Astrocyte of the cerebellum (primary cell): ENCODE measurements at regions not wholly inside any gene's neighbourhood (a gene's known extent, or its start where the extent isn't known, plus 50 kb on each side); places are given as distances from the start of the nearest gene placed in this dataset.

Experiments used
- DNase-seq: peaks from one replicate; pipeline ENCODE4 v3.0.0-alpha.2; 2011; ENCODE audit warnings: low read depth
- H3K4me3 ChIP-seq: 2 replicates; pipeline ENCODE4 v1.5.1; 2011; ENCODE audit warnings: mild to moderate bottlenecking, low read depth, low read length, moderate library complexity
- in situ Hi-C: cut with HindIII; loops from 2 replicates; pipeline ENCODE4 v1.10.0; 2017; ENCODE audit warnings: low sequenced_read_pairs
- TF ChIP-seq, protein P1 (sequence below): IDR thresholded peaks from 2 replicates; pipeline ENCODE4 v1.5.1; 2012; ENCODE audit warnings: low read length, low read depth, moderate library complexity, mild to moderate bottlenecking; ENCODE audit errors: missing control alignments

DNA sequence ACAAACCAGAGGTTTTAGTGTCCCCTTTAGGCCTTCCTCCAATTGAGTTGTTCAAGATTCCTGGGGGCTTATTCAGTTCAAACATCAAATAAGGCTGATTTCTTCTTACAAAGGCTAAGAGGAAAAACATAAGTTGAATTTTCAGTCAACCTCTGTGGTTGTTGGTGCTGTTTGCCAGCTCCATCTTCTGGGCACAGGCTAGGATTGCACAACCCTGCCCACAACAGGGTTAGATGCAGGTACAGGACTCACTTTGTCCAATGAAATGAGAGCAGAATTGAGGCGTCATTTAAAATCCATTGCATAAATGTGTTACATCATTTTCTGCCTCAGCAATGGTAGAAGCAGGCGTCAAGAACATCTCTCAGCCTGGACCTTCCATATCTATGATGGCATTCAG, 173.3 kb downstream of the PMP22 start:
- no peak overlapping the region for H3K4me3 ChIP-seq
- no peak for DNase-seq
- TF ChIP-seq, protein P1, sequence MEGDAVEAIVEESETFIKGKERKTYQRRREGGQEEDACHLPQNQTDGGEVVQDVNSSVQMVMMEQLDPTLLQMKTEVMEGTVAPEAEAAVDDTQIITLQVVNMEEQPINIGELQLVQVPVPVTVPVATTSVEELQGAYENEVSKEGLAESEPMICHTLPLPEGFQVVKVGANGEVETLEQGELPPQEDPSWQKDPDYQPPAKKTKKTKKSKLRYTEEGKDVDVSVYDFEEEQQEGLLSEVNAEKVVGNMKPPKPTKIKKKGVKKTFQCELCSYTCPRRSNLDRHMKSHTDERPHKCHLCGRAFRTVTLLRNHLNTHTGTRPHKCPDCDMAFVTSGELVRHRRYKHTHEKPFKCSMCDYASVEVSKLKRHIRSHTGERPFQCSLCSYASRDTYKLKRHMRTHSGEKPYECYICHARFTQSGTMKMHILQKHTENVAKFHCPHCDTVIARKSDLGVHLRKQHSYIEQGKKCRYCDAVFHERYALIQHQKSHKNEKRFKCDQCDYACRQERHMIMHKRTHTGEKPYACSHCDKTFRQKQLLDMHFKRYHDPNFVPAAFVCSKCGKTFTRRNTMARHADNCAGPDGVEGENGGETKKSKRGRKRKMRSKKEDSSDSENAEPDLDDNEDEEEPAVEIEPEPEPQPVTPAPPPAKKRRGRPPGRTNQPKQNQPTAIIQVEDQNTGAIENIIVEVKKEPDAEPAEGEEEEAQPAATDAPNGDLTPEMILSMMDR: no peak
- in situ Hi-C loops: no loop called here

GRCh38 chr17:15090533-15090932, 174.6 kb downstream of the PMP22 start:
- in situ Hi-C loops: no loop called here
- H3K4me3 ChIP-seq: no peak overlapping the region
- TF ChIP-seq, protein P1: no peak
- DNase-seq: no peak

- in situ Hi-C loops: no loop called here
- TF ChIP-seq, protein P1: no peak
- no peak overlapping the region for H3K4me3 ChIP-seq
- no peak for DNase-seq
Observed at GRCh38 chr17:15087946-15088345, 177.2 kb downstream of the PMP22 start.

DNA sequence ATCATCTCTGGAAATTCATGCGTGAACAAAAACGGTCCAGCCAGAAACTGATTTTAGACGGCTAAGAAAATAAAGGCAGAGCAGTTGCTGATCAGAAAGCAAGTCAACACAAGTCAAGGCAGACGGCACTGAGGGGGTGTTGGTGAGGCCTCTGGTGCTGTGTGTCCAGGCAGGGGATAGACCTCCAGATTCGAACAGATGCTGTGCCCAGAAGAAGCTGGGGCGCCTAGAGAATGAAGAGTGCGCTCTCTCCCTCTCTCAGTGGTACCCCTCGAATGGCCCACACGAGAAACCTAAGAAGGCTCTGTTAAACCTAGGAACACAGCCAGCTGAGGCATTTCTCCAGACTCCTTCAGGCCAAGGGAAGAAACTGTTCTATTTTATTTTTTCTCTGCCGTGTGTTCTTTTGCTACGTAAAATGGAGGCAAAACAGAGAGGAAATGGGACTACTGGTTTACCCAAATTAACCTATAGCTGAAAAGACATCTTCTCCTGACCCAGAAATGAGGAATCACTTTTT, 178.3 kb downstream of the PMP22 start:
- DNase-seq: no peak
- TF ChIP-seq, protein P1: no peak
- in situ Hi-C loops: no loop called here
- H3K4me3 ChIP-seq: no peak overlapping the region

DNA sequence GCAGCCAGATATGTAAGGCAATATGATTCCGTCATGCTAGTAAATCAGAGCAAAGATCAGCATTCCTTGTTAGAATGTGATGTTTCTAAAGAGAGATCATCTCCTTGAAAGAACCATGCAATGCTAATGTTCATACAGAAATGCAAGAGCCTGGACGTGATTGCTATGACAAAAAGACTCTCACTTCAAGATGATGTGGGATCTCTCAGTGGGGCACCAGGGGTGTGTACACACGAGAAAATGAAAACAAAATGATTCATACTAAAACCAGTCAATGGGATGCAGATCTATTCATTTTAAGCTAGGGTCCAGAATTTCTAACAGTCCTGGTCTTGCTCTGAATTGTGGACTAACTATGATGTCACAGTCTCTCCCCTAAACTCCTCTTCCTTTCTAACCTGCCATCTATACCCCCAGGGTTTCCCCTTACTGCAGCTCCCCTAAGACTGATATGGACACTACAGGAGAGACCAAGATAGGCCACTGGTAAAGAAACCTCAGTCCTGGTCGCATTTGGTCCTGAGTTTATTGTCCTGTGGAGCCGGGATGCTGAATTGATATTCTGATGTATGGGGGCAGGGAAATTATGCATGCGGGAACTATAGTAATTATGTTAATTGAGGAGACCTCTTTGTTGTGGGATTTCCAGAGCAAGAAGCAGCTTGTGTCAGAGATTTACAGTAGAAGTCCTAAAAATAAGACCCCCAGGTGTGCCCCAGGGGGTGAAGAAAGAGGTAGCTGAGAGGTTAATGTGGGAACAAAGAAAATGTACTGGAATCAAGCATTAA, 179.0 kb downstream of the PMP22 start:
- no peak overlapping the region for H3K4me3 ChIP-seq
- DNase-seq: no peak
- TF ChIP-seq, protein P1: no peak
- in situ Hi-C loops: no loop called here

- in situ Hi-C loops: loop anchor here (5.0 kb wide), 1 partner anchor 36 kb away; no protein-coding TSS in a partner anchor
- no peak overlapping the region for H3K4me3 ChIP-seq
- TF ChIP-seq, protein P1: no peak
- no peak for DNase-seq
Observed at GRCh38 chr17:15083225-15083624, 181.9 kb downstream of the PMP22 start.
